Suprapubic skin (tissue), 4 donors: ENCODE measurements at regions not wholly inside any gene's neighbourhood (a gene's known extent, or its start where the extent isn't known, plus 50 kb on each side); places are given as distances from the start of the nearest gene placed in this dataset.

Experiments
- CTCF ChIP-seq, 2 donors: fragments of 200-600 bp in 1 of 2; fragments of 450-650 bp in 1 of 2; sonication (generic) in 1 of 2; IDR thresholded peaks; one replicate each; pipeline ENCODE4 v1.5.1; 2016 to 2019; ENCODE audit warnings: antibody characterized with exemption in 2 of 2, mild to moderate bottlenecking in 1 of 2, moderate library complexity in 1 of 2
- EP300 ChIP-seq: sonication (generic); formaldehyde crosslinking; IDR thresholded peaks from one replicate; pipeline ENCODE4 v1.6.1; 2017; ENCODE audit warnings: antibody characterized with exemption
- POLR2A ChIP-seq, 2 donors: fragments of 450-650 bp; IDR thresholded peaks; one replicate each; pipeline ENCODE4 v1.6.1; 2017; ENCODE audit warnings: antibody characterized with exemption in 2 of 2, mild to moderate bottlenecking in 2 of 2, moderate library complexity in 2 of 2
- POLR2AphosphoS5 ChIP-seq, 3 donors: sonication (generic); formaldehyde crosslinking; IDR thresholded peaks; one replicate each; pipeline ENCODE4 v1.6.1; 2017; ENCODE audit warnings: antibody characterized with exemption in 3 of 3

GRCh38 chr5:5612096-5612495 is 189.6 kb downstream of the ICE1 start:
- TF ChIP-seq POLR2A (IDR thresholded peaks at IDR 0.05) (no peak), EP300 (no peak), CTCF (IDR thresholded peaks at IDR 0.05) (no peak), POLR2AphosphoS5 (IDR thresholded peaks at IDR 0.05) (no peak)
